HL-60 (cell line): ENCODE measurements at regions not wholly inside any gene's neighbourhood (a gene's known extent, or its start where the extent isn't known, plus 50 kb on each side); places are given as distances from the start of the nearest gene placed in this dataset.

Experiments used
- CTCF ChIP-seq: IDR thresholded peaks from one replicate; pipeline ENCODE4 v1.5.1; 2011; ENCODE audit warnings: low read length, control low read depth, inconsistent platforms; ENCODE audit not compliant: insufficient read depth
- GABPA ChIP-seq: IDR thresholded peaks from 2 replicates; pipeline ENCODE4 v1.6.1; 2012; ENCODE audit warnings: low read depth
- POLR2AphosphoS5 ChIP-seq: IDR thresholded peaks from 2 replicates; pipeline ENCODE4 v1.6.1; 2012; ENCODE audit warnings: low read depth
- SPI1 ChIP-seq: IDR thresholded peaks from 2 replicates; pipeline ENCODE4 v1.6.1; 2012; ENCODE audit warnings: low read depth, mild to moderate bottlenecking, borderline replicate concordance

GRCh38 chr1:212181015-212181882, 104.0 kb upstream of the PPP2R5A start:
- no peak for TF ChIP-seq POLR2AphosphoS5
- no peak for TF ChIP-seq CTCF
- TF ChIP-seq GABPA, result no peak
- no peak for TF ChIP-seq SPI1
